HEK293 (cell line): ENCODE measurements at regions not wholly inside any gene's neighbourhood (a gene's known extent, or its start where the extent isn't known, plus 50 kb on each side); places are given as distances from the start of the nearest gene placed in this dataset.

Experiments
- CTCF ChIA-PET: fragments of 350-600 bp; formaldehyde crosslinking; extraction: SDS; loops from one replicate; lab custom pipeline; 2021; ENCODE audit warnings: antibody characterized with exemption; lab: Yijun Ruan, JAX
- POLR2A ChIA-PET: fragments of 300-600 bp; formaldehyde crosslinking; extraction: SDS; loops from one replicate; lab custom pipeline; 2020; ENCODE audit warnings: antibody characterized with exemption, inconsistent platforms; lab: Yijun Ruan, JAX
- H3K27ac ChIP-seq: fragments of 200-500 bp; sonication (Bioruptor generic); 2 replicates; pipeline ENCODE4 v1.5.1; 2014; ENCODE audit warnings: low read depth, low read length, control low read depth, inconsistent platforms; ENCODE audit errors: extremely low read depth
- H3K36me3 ChIP-seq, 2 experiments: fragments of 200-500 bp in 1 of 2; sonication (Bioruptor generic) in 1 of 2; 1 replicate in 1 of 2; 2 replicates in 1 of 2; pipeline ENCODE4 v1.5.1; 2014 to 2017; ENCODE audit warnings: inconsistent platforms in 2 of 2, low read length in 2 of 2; ENCODE audit not compliant: control insufficient read depth in 2 of 2, insufficient read depth in 1 of 2
- H3K4me1 ChIP-seq: fragments of 200-500 bp; sonication (Bioruptor generic); 2 replicates; pipeline ENCODE4 v1.5.1; 2014; ENCODE audit warnings: mild to moderate bottlenecking, low read length, inconsistent platforms; ENCODE audit not compliant: control insufficient read depth, insufficient read depth
- H3K4me3 ChIP-seq: 2 replicates; pipeline ENCODE4 v1.5.1; 2011; ENCODE audit warnings: low read depth, mild to moderate bottlenecking, control low read depth, low read length, moderate library complexity
- H3K9me3 ChIP-seq: fragments of 200-500 bp; sonication (Bioruptor generic); 2 replicates; pipeline ENCODE4 v1.5.1; 2014; ENCODE audit warnings: low read depth, low read length, inconsistent platforms; ENCODE audit not compliant: control insufficient read depth, insufficient read depth
- IKZF3 ChIP-seq: fragments of 450-650 bp; IDR thresholded peaks from 2 replicates; pipeline ENCODE4 v1.5.0; 2018; ENCODE audit warnings: missing biosample characterization, mild to moderate bottlenecking, missing genetic modification characterization, moderate library complexity
- KLF16 ChIP-seq: fragments of 450-650 bp; formaldehyde crosslinking; IDR thresholded peaks from 2 replicates; pipeline ENCODE4 v1.5.1; 2017; ENCODE audit warnings: missing biosample characterization, missing genetic modification characterization
- KLF7 ChIP-seq: fragments of 450-650 bp; formaldehyde crosslinking; IDR thresholded peaks from 2 replicates; pipeline ENCODE4 v1.5.1; 2016; ENCODE audit warnings: missing biosample characterization, missing genetic modification characterization, borderline replicate concordance
- KLF9 ChIP-seq: fragments of 450-650 bp; formaldehyde crosslinking; IDR thresholded peaks from 2 replicates; pipeline ENCODE4 v1.5.1; 2016; ENCODE audit warnings: missing biosample characterization, missing genetic modification characterization, low read depth
- MYNN ChIP-seq: fragments of 450-650 bp; formaldehyde crosslinking; IDR thresholded peaks from 2 replicates; pipeline ENCODE4 v1.5.1; 2016; ENCODE audit warnings: missing biosample characterization, missing genetic modification characterization, borderline replicate concordance
- OVOL3 ChIP-seq: fragments of 450-650 bp; formaldehyde crosslinking; IDR thresholded peaks from 2 replicates; pipeline ENCODE4 v1.5.1; 2016; ENCODE audit warnings: missing biosample characterization, missing genetic modification characterization
- RBAK ChIP-seq: fragments of 450-650 bp; formaldehyde crosslinking; IDR thresholded peaks from 2 replicates; pipeline ENCODE4 v1.5.1; 2016; ENCODE audit warnings: missing biosample characterization, missing genetic modification characterization
- SP7 ChIP-seq: fragments of 450-650 bp; formaldehyde crosslinking; IDR thresholded peaks from 2 replicates; pipeline ENCODE4 v1.5.1; 2016; ENCODE audit warnings: missing biosample characterization, missing genetic modification characterization
- ZNF132 ChIP-seq: fragments of 450-650 bp; formaldehyde crosslinking; IDR thresholded peaks from 2 replicates; pipeline ENCODE4 v1.5.1; 2017; ENCODE audit warnings: missing biosample characterization, missing genetic modification characterization, borderline replicate concordance
- ZNF157 ChIP-seq: fragments of 450-650 bp; formaldehyde crosslinking; IDR thresholded peaks from 2 replicates; pipeline ENCODE4 v1.5.1; 2016; ENCODE audit warnings: missing biosample characterization, missing genetic modification characterization
- ZNF19 ChIP-seq: fragments of 450-650 bp; formaldehyde crosslinking; IDR thresholded peaks from 2 replicates; pipeline ENCODE4; 2016; ENCODE audit warnings: missing biosample characterization, missing genetic modification characterization, low read depth
- ZNF2 ChIP-seq: fragments of 450-650 bp; formaldehyde crosslinking; IDR thresholded peaks from 2 replicates; pipeline ENCODE4 v1.5.1; 2016; ENCODE audit warnings: missing biosample characterization, missing genetic modification characterization
- ZNF248 ChIP-seq: fragments of 450-650 bp; formaldehyde crosslinking; IDR thresholded peaks from 2 replicates; pipeline ENCODE4 v1.5.1; 2017; ENCODE audit warnings: missing biosample characterization, missing genetic modification characterization
- ZNF302 ChIP-seq: fragments of 450-650 bp; formaldehyde crosslinking; IDR thresholded peaks from 2 replicates; pipeline ENCODE4 v1.5.1; 2016; ENCODE audit warnings: missing biosample characterization, missing genetic modification characterization, low read depth
- ZNF473 ChIP-seq: fragments of 450-650 bp; formaldehyde crosslinking; IDR thresholded peaks from 2 replicates; pipeline ENCODE4 v1.5.1; 2017; ENCODE audit warnings: missing biosample characterization, missing genetic modification characterization
- ZNF549 ChIP-seq: fragments of 450-650 bp; IDR thresholded peaks from 2 replicates; pipeline ENCODE4 v1.5.1; 2018; ENCODE audit warnings: missing biosample characterization, missing genetic modification characterization, mild to moderate bottlenecking, inconsistent platforms, moderate library complexity
- ZNF596 ChIP-seq: fragments of 450-650 bp; IDR thresholded peaks from 2 replicates; pipeline ENCODE4 v1.5.0; 2018; ENCODE audit warnings: missing biosample characterization, mild to moderate bottlenecking, missing genetic modification characterization, moderate library complexity
- ZNF610 ChIP-seq: fragments of 450-650 bp; formaldehyde crosslinking; IDR thresholded peaks from 2 replicates; pipeline ENCODE4 v1.5.1; 2016; ENCODE audit warnings: missing biosample characterization, missing genetic modification characterization, borderline replicate concordance
- ZNF624 ChIP-seq: fragments of 450-650 bp; formaldehyde crosslinking; IDR thresholded peaks from 2 replicates; pipeline ENCODE4 v1.5.1; 2017; ENCODE audit warnings: missing biosample characterization, missing genetic modification characterization
- ZNF658 ChIP-seq: fragments of 450-650 bp; formaldehyde crosslinking; IDR thresholded peaks from 2 replicates; pipeline ENCODE4; 2016; ENCODE audit warnings: missing biosample characterization, missing genetic modification characterization
- ZNF677 ChIP-seq: fragments of 450-650 bp; IDR thresholded peaks from 2 replicates; pipeline ENCODE4 v1.5.0; 2018; ENCODE audit warnings: missing biosample characterization, mild to moderate bottlenecking, missing genetic modification characterization, moderate library complexity
- ZNF768 ChIP-seq: fragments of 450-650 bp; formaldehyde crosslinking; IDR thresholded peaks from 2 replicates; pipeline ENCODE4 v1.5.1; 2018; ENCODE audit warnings: missing biosample characterization, mild to moderate bottlenecking, missing genetic modification characterization
- ZNF777 ChIP-seq: fragments of 450-650 bp; formaldehyde crosslinking; IDR thresholded peaks from 2 replicates; pipeline ENCODE4 v1.5.1; 2017; ENCODE audit warnings: missing biosample characterization, missing genetic modification characterization, borderline replicate concordance
- ZNF843 ChIP-seq: fragments of 450-650 bp; formaldehyde crosslinking; IDR thresholded peaks from 2 replicates; pipeline ENCODE4 v1.5.1; 2016; ENCODE audit warnings: missing biosample characterization, missing genetic modification characterization
- TF ChIP-seq, protein P1 (sequence below): fragments of 450-650 bp; formaldehyde crosslinking; IDR thresholded peaks from 2 replicates; pipeline ENCODE4 v1.5.1; 2017; ENCODE audit warnings: missing biosample characterization, missing genetic modification characterization
- TF ChIP-seq, protein P2 (sequence below): fragments of 450-650 bp; formaldehyde crosslinking; IDR thresholded peaks from 2 replicates; pipeline ENCODE4 v1.5.1; 2016; ENCODE audit warnings: missing biosample characterization, missing genetic modification characterization
- TF ChIP-seq, protein P3 (sequence below): fragments of 450-650 bp; formaldehyde crosslinking; IDR thresholded peaks from 2 replicates; pipeline ENCODE4 v1.5.1; 2016; ENCODE audit warnings: missing biosample characterization, missing genetic modification characterization, low read depth
- TF ChIP-seq, protein P4 (sequence below): fragments of 450-650 bp; formaldehyde crosslinking; IDR thresholded peaks from 2 replicates; pipeline ENCODE4 v1.5.1; 2016; ENCODE audit warnings: missing biosample characterization, missing genetic modification characterization

DNA sequence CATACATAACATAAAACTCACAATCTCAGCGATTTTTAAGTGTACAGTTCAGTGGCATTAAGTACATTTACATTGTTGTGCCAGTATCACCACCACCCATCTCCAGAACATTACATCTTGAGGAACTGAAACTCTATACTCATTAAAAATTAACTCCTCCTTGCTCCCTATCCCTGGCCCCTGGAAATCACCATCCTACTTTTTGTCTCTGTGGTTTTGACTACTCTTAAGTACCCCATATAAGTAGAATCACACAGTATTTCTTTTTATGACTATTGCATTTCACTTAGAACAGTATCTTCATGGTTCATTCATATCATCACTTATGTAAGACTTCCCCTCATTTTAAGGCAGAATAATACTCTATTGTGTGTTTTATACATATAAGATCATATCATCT is 1108.1 kb downstream of the GRIK2 start:
- CTCF ChIA-PET: no interaction called here
- Histone ChIP-seq H3K27ac (no peak overlapping the region), H3K4me1 (no peaks in the 10 kb centered on the region), H3K4me3 (no peak overlapping the region), H3K36me3 (no peaks in the 10 kb centered on the region), H3K9me3 (no peaks in the 10 kb centered on the region; the same call in 1 of the 2 replicates)
- TF ChIP-seq, protein P1, sequence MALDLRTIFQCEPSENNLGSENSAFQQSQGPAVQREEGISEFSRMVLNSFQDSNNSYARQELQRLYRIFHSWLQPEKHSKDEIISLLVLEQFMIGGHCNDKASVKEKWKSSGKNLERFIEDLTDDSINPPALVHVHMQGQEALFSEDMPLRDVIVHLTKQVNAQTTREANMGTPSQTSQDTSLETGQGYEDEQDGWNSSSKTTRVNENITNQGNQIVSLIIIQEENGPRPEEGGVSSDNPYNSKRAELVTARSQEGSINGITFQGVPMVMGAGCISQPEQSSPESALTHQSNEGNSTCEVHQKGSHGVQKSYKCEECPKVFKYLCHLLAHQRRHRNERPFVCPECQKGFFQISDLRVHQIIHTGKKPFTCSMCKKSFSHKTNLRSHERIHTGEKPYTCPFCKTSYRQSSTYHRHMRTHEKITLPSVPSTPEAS (tag by site-specific recombination): no peak
- TF ChIP-seq, protein P2, sequence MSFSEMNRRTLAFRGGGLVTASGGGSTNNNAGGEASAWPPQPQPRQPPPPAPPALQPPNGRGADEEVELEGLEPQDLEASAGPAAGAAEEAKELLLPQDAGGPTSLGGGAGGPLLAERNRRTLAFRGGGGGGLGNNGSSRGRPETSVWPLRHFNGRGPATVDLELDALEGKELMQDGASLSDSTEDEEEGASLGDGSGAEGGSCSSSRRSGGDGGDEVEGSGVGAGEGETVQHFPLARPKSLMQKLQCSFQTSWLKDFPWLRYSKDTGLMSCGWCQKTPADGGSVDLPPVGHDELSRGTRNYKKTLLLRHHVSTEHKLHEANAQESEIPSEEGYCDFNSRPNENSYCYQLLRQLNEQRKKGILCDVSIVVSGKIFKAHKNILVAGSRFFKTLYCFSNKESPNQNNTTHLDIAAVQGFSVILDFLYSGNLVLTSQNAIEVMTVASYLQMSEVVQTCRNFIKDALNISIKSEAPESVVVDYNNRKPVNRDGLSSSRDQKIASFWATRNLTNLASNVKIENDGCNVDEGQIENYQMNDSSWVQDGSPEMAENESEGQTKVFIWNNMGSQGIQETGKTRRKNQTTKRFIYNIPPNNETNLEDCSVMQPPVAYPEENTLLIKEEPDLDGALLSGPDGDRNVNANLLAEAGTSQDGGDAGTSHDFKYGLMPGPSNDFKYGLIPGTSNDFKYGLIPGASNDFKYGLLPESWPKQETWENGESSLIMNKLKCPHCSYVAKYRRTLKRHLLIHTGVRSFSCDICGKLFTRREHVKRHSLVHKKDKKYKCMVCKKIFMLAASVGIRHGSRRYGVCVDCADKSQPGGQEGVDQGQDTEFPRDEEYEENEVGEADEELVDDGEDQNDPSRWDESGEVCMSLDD (tag by site-specific recombination): no peak
- TF ChIP-seq ZNF132 (tag by site-specific recombination) (no peak), KLF16 (tag by site-specific recombination) (no peak), ZNF777 (tag by site-specific recombination) (no peak), ZNF596 (tag by site-specific recombination) (no peak)
- POLR2A ChIA-PET: no interaction called here

DNA sequence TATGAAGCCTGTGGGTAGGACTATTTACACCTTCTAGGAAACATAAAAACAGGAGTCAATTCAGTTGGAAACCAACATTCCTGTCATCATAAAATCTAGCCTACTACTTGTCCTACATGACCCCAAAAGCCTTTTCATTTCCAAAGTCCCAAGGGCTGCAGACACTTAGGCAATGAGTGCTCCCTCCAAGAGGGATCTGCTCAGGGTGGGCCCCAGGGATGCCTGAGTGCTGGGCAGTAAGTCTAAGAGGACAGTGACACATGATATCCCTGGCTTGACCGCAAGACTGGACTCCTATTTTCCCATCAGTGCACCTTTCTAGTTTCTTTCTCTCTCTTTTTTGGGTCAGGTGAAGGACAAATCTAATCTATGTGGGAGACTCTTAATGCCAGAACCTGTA is 1101.3 kb downstream of the GRIK2 start:
- Histone ChIP-seq H3K4me3 (no peak overlapping the region), H3K27ac (no peak overlapping the region), H3K4me1 (no peaks in the 10 kb centered on the region), H3K9me3 (no peaks in the 10 kb centered on the region), H3K36me3 (no peaks in the 10 kb centered on the region)
- no peak for TF ChIP-seq ZNF843
- TF ChIP-seq RBAK (tag by site-specific recombination): no peak
- no peak for TF ChIP-seq ZNF768 (tag by site-specific recombination)
- TF ChIP-seq KLF9 (tag by site-specific recombination): no peak
- TF ChIP-seq, protein P3, sequence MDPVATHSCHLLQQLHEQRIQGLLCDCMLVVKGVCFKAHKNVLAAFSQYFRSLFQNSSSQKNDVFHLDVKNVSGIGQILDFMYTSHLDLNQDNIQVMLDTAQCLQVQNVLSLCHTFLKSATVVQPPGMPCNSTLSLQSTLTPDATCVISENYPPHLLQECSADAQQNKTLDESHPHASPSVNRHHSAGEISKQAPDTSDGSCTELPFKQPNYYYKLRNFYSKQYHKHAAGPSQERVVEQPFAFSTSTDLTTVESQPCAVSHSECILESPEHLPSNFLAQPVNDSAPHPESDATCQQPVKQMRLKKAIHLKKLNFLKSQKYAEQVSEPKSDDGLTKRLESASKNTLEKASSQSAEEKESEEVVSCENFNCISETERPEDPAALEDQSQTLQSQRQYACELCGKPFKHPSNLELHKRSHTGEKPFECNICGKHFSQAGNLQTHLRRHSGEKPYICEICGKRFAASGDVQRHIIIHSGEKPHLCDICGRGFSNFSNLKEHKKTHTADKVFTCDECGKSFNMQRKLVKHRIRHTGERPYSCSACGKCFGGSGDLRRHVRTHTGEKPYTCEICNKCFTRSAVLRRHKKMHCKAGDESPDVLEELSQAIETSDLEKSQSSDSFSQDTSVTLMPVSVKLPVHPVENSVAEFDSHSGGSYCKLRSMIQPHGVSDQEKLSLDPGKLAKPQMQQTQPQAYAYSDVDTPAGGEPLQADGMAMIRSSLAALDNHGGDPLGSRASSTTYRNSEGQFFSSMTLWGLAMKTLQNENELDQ (tag by site-specific recombination): no peak
- TF ChIP-seq ZNF624 (tag by site-specific recombination): no peak
- no peak for TF ChIP-seq MYNN (tag by site-specific recombination)
- TF ChIP-seq SP7 (tag by site-specific recombination): no peak
- TF ChIP-seq KLF7: no peak
- no peak for TF ChIP-seq OVOL3 (tag by site-specific recombination)
- TF ChIP-seq ZNF677 (tag by site-specific recombination): no peak
- ChIA-PET POLR2A (no interaction called here), CTCF (no interaction called here)

DNA sequence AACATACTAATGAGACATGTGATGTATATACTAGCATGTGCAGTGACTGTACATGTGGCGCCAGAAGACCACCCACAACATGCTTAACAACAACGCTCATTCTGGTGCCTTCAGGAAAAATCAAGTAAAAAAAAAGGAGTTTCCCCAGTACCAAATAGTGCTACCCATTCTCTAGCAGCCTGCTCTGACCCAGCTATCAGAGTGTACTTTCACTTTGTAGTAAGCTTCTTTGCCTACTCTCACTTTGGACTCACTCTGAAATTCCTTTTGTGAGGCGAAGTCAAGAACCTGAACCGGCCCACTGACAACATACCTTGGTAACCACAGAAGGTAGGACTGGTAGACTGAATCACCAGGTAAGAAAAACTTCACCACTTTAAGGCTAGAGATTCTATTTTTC is 1100.0 kb downstream of the GRIK2 start:
- Histone ChIP-seq H3K36me3 (no peaks in the 10 kb centered on the region), H3K9me3 (no peaks in the 10 kb centered on the region), H3K4me1 (no peaks in the 10 kb centered on the region), H3K4me3 (no peak overlapping the region), H3K27ac (no peak overlapping the region)
- ChIA-PET CTCF (no interaction called here), POLR2A (no interaction called here)
- TF ChIP-seq ZNF19 (tag by site-specific recombination) (no peak), ZNF610 (no peak), ZNF302 (tag by site-specific recombination) (no peak), ZNF248 (tag by site-specific recombination) (no peak), ZNF157 (tag by site-specific recombination) (no peak), ZNF549 (tag by site-specific recombination) (no peak), ZNF473 (tag by site-specific recombination) (no peak), ZNF2 (no peak), ZNF658 (tag by site-specific recombination) (no peak), IKZF3 (tag by site-specific recombination) (no peak)
- TF ChIP-seq, protein P4, sequence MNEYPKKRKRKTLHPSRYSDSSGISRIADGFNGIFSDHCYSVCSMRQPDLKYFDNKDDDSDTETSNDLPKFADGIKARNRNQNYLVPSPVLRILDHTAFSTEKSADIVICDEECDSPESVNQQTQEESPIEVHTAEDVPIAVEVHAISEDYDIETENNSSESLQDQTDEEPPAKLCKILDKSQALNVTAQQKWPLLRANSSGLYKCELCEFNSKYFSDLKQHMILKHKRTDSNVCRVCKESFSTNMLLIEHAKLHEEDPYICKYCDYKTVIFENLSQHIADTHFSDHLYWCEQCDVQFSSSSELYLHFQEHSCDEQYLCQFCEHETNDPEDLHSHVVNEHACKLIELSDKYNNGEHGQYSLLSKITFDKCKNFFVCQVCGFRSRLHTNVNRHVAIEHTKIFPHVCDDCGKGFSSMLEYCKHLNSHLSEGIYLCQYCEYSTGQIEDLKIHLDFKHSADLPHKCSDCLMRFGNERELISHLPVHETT: no peak
